Bronchial epithelial cell (primary cell): ENCODE measurements at regions not wholly inside any gene's neighbourhood (a gene's known extent, or its start where the extent isn't known, plus 50 kb on each side); places are given as distances from the start of the nearest gene placed in this dataset.

ENCODE experiments used
- DNase-seq: peaks from one replicate; pipeline ENCODE4 v3.0.0-alpha.2; 2010; ENCODE audit warnings: low read depth
- FAIRE-seq: peaks from 2 replicates; lab custom pipeline; 2011; peaks lifted over from hg19 to GRCh38; lab: Jason Lieb, UNC
- H3K27me3 ChIP-seq: 2 replicates; pipeline ENCODE4 v1.5.1; 2011; ENCODE audit warnings: low read length; ENCODE audit not compliant: control insufficient read depth, insufficient read depth
- H3K36me3 ChIP-seq: 2 replicates; pipeline ENCODE4 v1.5.1; 2011; ENCODE audit warnings: low read length; ENCODE audit not compliant: control insufficient read depth, insufficient read depth
- H3K4me3 ChIP-seq: 2 replicates; pipeline ENCODE4 v1.5.1; 2011; ENCODE audit warnings: mild to moderate bottlenecking, low read depth, low read length, control low read depth
- CTCF ChIP-seq: IDR thresholded peaks from 2 replicates; pipeline ENCODE4 v1.5.1; 2011; ENCODE audit warnings: mild to moderate bottlenecking, moderate library complexity, low read length, control low read depth, inconsistent platforms; ENCODE audit not compliant: insufficient read depth, severe bottlenecking

GRCh38 chr2:226306969-226307368 is 492.7 kb downstream of the IRS1 start:
- Histone ChIP-seq H3K36me3 (no peaks in the 10 kb centered on the region), H3K27me3 (no peaks in the 10 kb centered on the region), H3K4me3 (no peak overlapping the region)
- no peak for TF ChIP-seq CTCF
- DNase-seq (no peak), FAIRE-seq (no peak)

- DNase-seq = no peak
- H3K4me3 ChIP-seq = no peak overlapping the region
- H3K27me3 ChIP-seq = no peaks in the 10 kb centered on the region
- no peak for TF ChIP-seq CTCF
- no peaks in the 10 kb centered on the region for H3K36me3 ChIP-seq
- no peak for FAIRE-seq
These were observed 495.3 kb downstream of the IRS1 start for GRCh38 chr2:226304308-226304707.

GRCh38 chr2:226303707-226304106 is 495.9 kb downstream of the IRS1 start:
- Histone ChIP-seq H3K36me3 (no peaks in the 10 kb centered on the region), H3K27me3 (no peaks in the 10 kb centered on the region), H3K4me3 (no peak overlapping the region)
- TF ChIP-seq CTCF = no peak
- no peak for FAIRE-seq
- no peak for DNase-seq

- DNase-seq (no peak), FAIRE-seq (no peak)
- Histone ChIP-seq H3K36me3 (no peaks in the 10 kb centered on the region), H3K4me3 (no peak overlapping the region), H3K27me3 (no peaks in the 10 kb centered on the region)
- TF ChIP-seq CTCF = no peak
These were observed 499.3 kb downstream of the IRS1 start for GRCh38 chr2:226300196-226300886.

- no peaks in the 10 kb centered on the region for H3K27me3 ChIP-seq
- no peaks in the 10 kb centered on the region for H3K36me3 ChIP-seq
- no peak for TF ChIP-seq CTCF
- FAIRE-seq (no peak), DNase-seq (no peak)
- no peak overlapping the region for H3K4me3 ChIP-seq
These were observed 499.8 kb downstream of the IRS1 start for GRCh38 chr2:226299771-226300170.

GRCh38 chr2:226295681-226296080 is 503.9 kb downstream of the IRS1 start:
- DNase-seq = no peak
- Histone ChIP-seq H3K27me3 (no peaks in the 10 kb centered on the region), H3K4me3 (no peak overlapping the region), H3K36me3 (no peaks in the 10 kb centered on the region)
- TF ChIP-seq CTCF = no peak
- no peak for FAIRE-seq
